Smooth muscle cell (in vitro differentiated cells): ENCODE measurements at regions not wholly inside any gene's neighbourhood (a gene's known extent, or its start where the extent isn't known, plus 50 kb on each side); places are given as distances from the start of the nearest gene placed in this dataset.
A peak's percentile ranks its signal among the peaks of the same experiment; 100 is the strongest.

Experiments
- DNase-seq: peaks from one replicate; lab custom pipeline; 2025; ENCODE audit not compliant: unreplicated experiment; lab: John Stamatoyannopoulos, UW
- H2AFZ ChIP-seq: fragments of 200-600 bp; sonication (generic); 2 replicates; pipeline ENCODE4 v1.6.0; 2016; ENCODE audit warnings: antibody characterized with exemption, low read depth, mild to moderate bottlenecking
- H3F3A ChIP-seq: fragments of 200-600 bp; sonication (generic); 2 replicates; pipeline ENCODE4 v1.6.0; 2017; ENCODE audit warnings: antibody characterized with exemption, low read depth
- H3K27ac ChIP-seq: fragments of 200-600 bp; sonication (generic); 2 replicates; pipeline ENCODE4 v1.5.1; 2016; ENCODE audit warnings: low read depth, mild to moderate bottlenecking
- H3K27me3 ChIP-seq: fragments of 200-600 bp; sonication (generic); 2 replicates; pipeline ENCODE4 v1.6.1; 2016; ENCODE audit warnings: low read depth, mild to moderate bottlenecking
- H3K36me3 ChIP-seq: fragments of 200-600 bp; sonication (generic); 2 replicates; pipeline ENCODE4 v1.5.1; 2016; ENCODE audit warnings: low read depth
- H3K4me1 ChIP-seq: fragments of 200-600 bp; sonication (generic); 2 replicates; pipeline ENCODE4 v1.5.1; 2016; ENCODE audit warnings: low read depth
- H3K4me2 ChIP-seq: fragments of 200-600 bp; sonication (generic); 2 replicates; pipeline ENCODE4 v1.6.0; 2016; ENCODE audit warnings: mild to moderate bottlenecking
- H3K4me3 ChIP-seq: fragments of 200-600 bp; sonication (generic); 2 replicates; pipeline ENCODE4 v1.5.1; 2016; ENCODE audit warnings: mild to moderate bottlenecking
- H3K79me2 ChIP-seq: fragments of 200-600 bp; sonication (generic); 2 replicates; pipeline ENCODE4 v1.6.0; 2016; ENCODE audit warnings: low read depth, mild to moderate bottlenecking
- H3K9ac ChIP-seq: fragments of 200-600 bp; sonication (generic); 2 replicates; pipeline ENCODE4 v1.6.0; 2016; ENCODE audit warnings: low read depth
- H3K9me3 ChIP-seq: fragments of 200-600 bp; sonication (generic); replicated peaks from 2 replicates; pipeline ENCODE4 v1.5.1; 2016; ENCODE audit warnings: low read depth
- H4K20me1 ChIP-seq: fragments of 200-600 bp; sonication (generic); 2 replicates; pipeline ENCODE4 v1.6.0; 2016; ENCODE audit warnings: low read depth
- CTCF ChIP-seq: fragments of 200-600 bp; sonication (generic); IDR thresholded peaks from 2 replicates; pipeline ENCODE4 v1.5.1; 2017; ENCODE audit warnings: borderline replicate concordance, mild to moderate bottlenecking, antibody characterized with exemption; ENCODE audit not compliant: insufficient read depth, poor library complexity, severe bottlenecking
- WGBS: methylation state at CpG from one replicate; pipeline ENCODE4 v1.1.7; 2016; ENCODE audit warnings: low lambda C conversion rate; 5-methylcytosine and 5-hydroxymethylcytosine counted together

GRCh38 chr1:106217765-106218164 lies 838.7 kb upstream of the PRMT6 start:
- Histone ChIP-seq H3K27ac (no peak overlapping the region), H3F3A (no peaks in the 10 kb centered on the region), H3K27me3 (no peaks in the 10 kb centered on the region), H3K79me2 (no peaks in the 10 kb centered on the region), H4K20me1 (no peaks in the 10 kb centered on the region), H3K4me3 (no peak overlapping the region), H3K4me1 (no peaks in the 10 kb centered on the region), H2AFZ (no peak overlapping the region), H3K9ac (no peak overlapping the region), H3K4me2 (no peak overlapping the region), H3K9me3 (no peaks in the 10 kb centered on the region), H3K36me3 (no peaks in the 10 kb centered on the region)
- WGBS, result 64% methylated on average over 2 of the region's 2 CpGs
- no peak for DNase-seq
- peak; percentile 28 for TF ChIP-seq CTCF

DNA sequence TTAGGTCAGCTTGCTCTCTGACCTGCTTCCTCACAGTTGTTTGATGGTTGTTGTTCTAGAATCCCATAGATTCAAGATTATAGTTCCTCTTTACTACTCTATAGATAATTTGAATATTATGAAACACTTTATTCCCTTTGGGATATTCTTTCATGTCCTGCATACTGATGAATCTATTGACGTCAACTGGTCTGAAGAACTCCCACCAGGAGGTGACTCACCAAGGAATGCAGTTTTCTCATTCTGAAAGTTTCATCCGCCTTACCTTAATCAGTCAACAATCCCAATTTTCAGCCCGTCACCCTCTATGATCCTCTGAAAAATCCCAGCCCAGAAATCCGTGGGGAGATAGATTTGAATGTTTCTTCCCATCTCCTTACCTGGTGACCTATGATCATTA lies 834.1 kb upstream of the PRMT6 start:
- no peaks in the 10 kb centered on the region for H3K36me3 ChIP-seq
- no peaks in the 10 kb centered on the region for H4K20me1 ChIP-seq
- no peaks in the 10 kb centered on the region for H3K4me1 ChIP-seq
- no peaks in the 10 kb centered on the region for H3K27me3 ChIP-seq
- no peak for TF ChIP-seq CTCF
- 40% methylated on average over 4 of the region's 4 CpGs for whole genome bisulfite sequencing
- H3K4me2 ChIP-seq, result no peak overlapping the region
- DNase-seq, result no peak
- no peak overlapping the region for H2AFZ ChIP-seq
- H3K9ac ChIP-seq, result no peak overlapping the region
- no peak overlapping the region for H3K4me3 ChIP-seq
- no peaks in the 10 kb centered on the region for H3F3A ChIP-seq
- H3K27ac ChIP-seq, result no peak overlapping the region
- H3K9me3 ChIP-seq, result no peaks in the 10 kb centered on the region
- no peaks in the 10 kb centered on the region for H3K79me2 ChIP-seq

DNA sequence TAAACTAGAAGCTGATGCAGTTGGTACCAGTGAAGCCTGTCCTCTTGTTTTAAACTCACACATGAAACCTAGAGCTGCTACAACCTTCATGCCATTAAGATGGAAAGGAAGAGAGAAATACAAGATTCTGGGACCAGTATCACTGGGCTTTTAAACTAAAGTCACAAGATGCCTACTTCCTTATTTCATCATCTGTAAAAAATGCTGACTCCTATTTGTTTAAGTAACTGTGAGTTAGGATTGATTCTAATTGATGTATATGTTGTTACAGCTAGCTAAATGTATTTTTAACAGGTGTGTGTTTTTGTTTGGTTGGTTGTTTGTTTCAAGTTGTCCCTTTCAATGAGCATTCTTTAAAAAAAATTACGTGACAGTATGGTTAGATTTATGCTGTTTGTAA lies 833.3 kb upstream of the PRMT6 start:
- WGBS, result 85% methylated on average over 1 of the region's 1 CpG
- no peaks in the 10 kb centered on the region for H3K27me3 ChIP-seq
- no peak overlapping the region for H3K27ac ChIP-seq
- DNase-seq, result no peak
- peak overlapping the region; percentile 7 for H2AFZ ChIP-seq
- H3K4me1 ChIP-seq, result no peaks in the 10 kb centered on the region
- no peaks in the 10 kb centered on the region for H3K9me3 ChIP-seq
- no peak overlapping the region for H3K4me3 ChIP-seq
- H3K79me2 ChIP-seq, result no peaks in the 10 kb centered on the region
- H3K9ac ChIP-seq, result no peak overlapping the region
- no peak overlapping the region for H3K4me2 ChIP-seq
- TF ChIP-seq CTCF, result no peak
- no peaks in the 10 kb centered on the region for H3K36me3 ChIP-seq
- H3F3A ChIP-seq, result no peaks in the 10 kb centered on the region
- H4K20me1 ChIP-seq, result no peaks in the 10 kb centered on the region

- Histone ChIP-seq H3K4me3 (no peak overlapping the region), H3K4me1 (no peaks in the 10 kb centered on the region), H3K36me3 (no peaks in the 10 kb centered on the region), H4K20me1 (no peaks in the 10 kb centered on the region), H3K9ac (no peak overlapping the region), H3K27ac (no peak overlapping the region), H3K79me2 (no peaks in the 10 kb centered on the region), H3K9me3 (no peaks in the 10 kb centered on the region), H3F3A (no peaks in the 10 kb centered on the region), H2AFZ (no peak overlapping the region), H3K4me2 (no peak overlapping the region), H3K27me3 (no peaks in the 10 kb centered on the region)
- no peak for DNase-seq
- TF ChIP-seq CTCF, result no peak
- WGBS, result 69% methylated on average over 1 of the region's 1 CpG
Measured at GRCh38 chr1:106224426-106224825, 832.0 kb upstream of the PRMT6 start.
